ENCODE measurements at regions not wholly inside any gene's neighbourhood (a gene's known extent, or its start where the extent isn't known, plus 50 kb on each side); places are given as distances from the start of the nearest gene placed in this dataset.
"Not testable (repeated sequence)": the region's sequence is repeated elsewhere in the genome, so short reads cannot be mapped to it uniquely, and the experiment has no call there.

DNA sequence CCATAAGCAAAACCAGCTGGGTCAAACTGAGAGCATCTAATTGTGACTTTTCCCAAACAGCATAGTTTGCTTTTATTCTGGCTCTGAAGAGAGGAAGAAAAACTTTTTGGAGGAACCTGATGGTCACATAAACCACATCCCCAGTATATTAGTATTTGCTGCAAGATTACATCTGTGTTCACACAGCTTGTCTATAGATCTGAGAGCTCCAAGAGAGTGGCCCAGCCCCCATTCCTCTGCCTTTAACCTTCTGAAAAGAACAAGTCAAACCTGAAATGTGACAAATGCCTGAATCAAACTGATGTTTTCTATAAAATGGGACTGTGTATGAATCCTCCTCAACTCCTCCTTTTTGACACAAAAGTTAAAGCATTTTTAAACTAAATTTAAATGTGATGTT, 435.2 kb downstream of the ZNF479 start:
- not testable (repeated sequence) for DNase-seq; H3K9me3 ChIP-seq (replicated peaks); H3K36me3 ChIP-seq; H3K27me3 ChIP-seq; H3K4me1 ChIP-seq; H3K4me3 ChIP-seq; H3K27ac ChIP-seq

DNA sequence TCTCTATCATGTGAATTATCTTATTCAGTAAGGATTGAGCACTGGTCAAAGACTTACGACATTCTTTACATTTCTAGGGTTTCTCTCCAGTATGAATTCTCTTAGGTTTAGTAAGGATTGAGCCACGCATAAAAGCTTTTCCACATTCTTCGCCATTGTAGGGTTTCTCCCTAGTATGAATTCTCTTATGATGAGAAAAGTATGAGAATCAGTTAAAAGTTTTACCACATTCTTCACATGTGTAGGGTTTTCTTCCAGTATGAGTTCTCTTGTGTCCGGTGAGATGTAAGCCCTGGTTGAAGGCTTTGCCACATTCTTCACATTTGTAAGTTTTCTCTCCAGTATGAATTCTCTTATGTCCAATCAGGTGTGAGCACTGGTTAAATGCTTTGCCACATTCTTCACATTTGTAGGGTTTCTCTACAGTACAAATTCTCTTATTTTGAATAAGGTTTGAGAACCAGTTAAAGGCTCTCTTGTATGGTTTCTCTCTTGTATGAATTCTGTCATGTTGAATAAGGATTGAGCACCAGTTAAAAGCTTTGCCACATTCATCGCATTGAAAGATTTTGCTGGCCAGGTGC, 445.9 kb downstream of the ZNF479 start:
- Histone ChIP-seq H3K9me3 (replicated peaks) (peaks cover 19% of the 10 kb centered on the region), H3K4me3 (no peak overlapping the region), H3K27me3 (no peaks in the 10 kb centered on the region), H3K27ac (no peak overlapping the region), H3K4me1 (no peaks in the 10 kb centered on the region), H3K36me3 (no peaks in the 10 kb centered on the region)
- DNase-seq = no peak

DNA sequence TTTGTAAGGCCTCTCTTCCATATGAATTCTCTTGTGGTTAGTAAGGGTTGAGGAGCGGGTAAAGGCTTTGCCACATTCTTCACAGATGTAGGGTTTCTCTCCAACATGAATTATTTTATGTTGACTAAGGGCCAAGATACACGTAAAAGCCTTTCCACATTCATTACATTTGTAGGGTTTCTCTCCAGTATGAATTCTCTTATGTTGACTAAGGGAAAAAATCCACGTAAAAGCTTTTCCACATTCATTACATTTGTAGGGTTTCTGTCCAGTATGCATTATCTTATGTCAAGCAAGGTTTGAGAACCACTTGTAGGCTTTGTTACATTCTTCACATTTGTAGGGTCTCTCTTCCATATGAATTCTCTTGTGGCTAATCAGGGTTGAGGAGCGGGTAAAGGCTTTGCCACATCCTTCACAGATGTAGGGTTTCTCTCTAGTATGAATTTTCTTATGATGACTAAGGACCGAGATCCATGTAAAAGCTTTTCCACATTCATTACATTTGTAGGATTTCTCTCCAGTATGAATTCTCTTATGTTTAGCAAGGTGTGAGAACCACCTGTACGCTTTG, 493.0 kb downstream of the ZNF479 start:
- peaks cover 9% of the 10 kb centered on the region for H3K9me3 ChIP-seq (replicated peaks)
- no peak for DNase-seq
- H3K4me1 ChIP-seq = no peaks in the 10 kb centered on the region
- no peaks in the 10 kb centered on the region for H3K36me3 ChIP-seq
- H3K27me3 ChIP-seq = no peaks in the 10 kb centered on the region
- no peak overlapping the region for H3K4me3 ChIP-seq
- H3K27ac ChIP-seq = no peak overlapping the region

DNA sequence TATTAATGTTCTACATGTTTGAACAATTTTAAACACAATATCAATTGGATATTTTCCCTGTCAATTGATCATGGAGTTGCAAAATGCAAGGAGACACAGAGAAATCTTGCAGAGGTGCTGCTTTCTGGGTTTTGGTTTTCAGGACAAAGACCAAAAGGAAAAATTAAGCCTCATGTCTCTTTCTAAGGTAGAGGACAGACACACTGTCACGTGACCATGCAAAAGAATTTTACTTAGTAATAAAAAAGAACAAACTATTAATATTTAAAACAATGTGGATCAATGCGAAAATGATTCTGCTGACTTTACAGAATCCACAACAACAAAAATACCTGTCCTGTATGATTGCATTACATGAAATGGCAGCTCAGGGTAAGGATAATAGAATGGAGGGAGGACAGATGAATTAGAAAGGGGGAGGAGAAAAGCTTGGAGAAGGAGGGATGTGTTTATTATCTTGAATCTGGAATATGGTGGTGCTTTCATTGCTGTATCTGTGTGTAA, 493.7 kb upstream of the NUPR2 start:
- Histone ChIP-seq H3K27me3 (no peaks in the 10 kb centered on the region), H3K4me1 (no peaks in the 10 kb centered on the region), H3K9me3 (replicated peaks) (no peaks in the 10 kb centered on the region), H3K27ac (no peak overlapping the region), H3K4me3 (no peak overlapping the region), H3K36me3 (no peaks in the 10 kb centered on the region)
- DNase-seq = no peak

DNA sequence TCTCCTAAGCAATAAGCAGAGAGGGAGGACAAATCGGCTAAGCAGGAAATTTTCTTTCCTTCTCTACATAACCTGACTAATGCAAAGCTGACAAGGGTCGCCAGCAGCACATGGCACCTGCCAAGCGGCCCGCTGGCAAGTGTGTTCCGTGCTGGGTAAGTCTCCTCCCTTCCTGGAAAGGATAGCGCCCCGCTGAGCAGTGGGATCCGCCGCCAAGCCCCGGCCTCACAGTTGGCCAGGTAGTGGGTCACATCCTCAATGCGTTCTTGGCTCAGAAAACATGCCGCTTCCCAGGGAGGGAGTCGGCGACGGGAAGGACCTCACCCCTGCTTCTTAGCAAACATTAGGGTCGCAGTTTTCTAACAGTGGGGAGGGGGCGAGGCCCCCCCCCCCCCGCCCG, 488.9 kb upstream of the NUPR2 start:
- Histone ChIP-seq H3K27me3 (no peaks in the 10 kb centered on the region), H3K27ac (no peak overlapping the region), H3K36me3 (no peaks in the 10 kb centered on the region), H3K9me3 (replicated peaks) (no peaks in the 10 kb centered on the region; the same call in 1 of the 2 replicates), H3K4me1 (no peaks in the 10 kb centered on the region), H3K4me3 (no peak overlapping the region)
- DNase-seq = no peak

DNA sequence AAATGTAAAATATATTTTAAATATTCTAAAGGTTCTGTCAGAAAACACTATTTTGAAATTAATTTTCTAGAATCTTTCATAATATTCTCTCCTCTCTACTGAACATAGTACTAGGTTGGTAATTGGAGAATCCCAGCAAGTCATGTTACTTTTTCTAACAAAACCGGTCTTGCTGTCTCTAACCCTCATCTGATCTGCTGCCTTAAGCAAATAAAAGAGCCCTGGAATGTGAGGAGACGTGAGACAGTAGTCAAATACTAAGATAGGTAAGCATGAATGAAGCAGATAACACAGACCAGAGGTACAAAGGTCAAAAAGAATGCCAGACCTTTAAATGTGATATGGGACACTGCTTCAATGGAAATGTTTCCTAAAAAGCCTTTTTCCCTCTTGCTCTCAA, 462.4 kb upstream of the NUPR2 start:
- no peaks in the 10 kb centered on the region for H3K4me1 ChIP-seq
- H3K4me3 ChIP-seq = no peak overlapping the region
- no peak for DNase-seq
- no peaks in the 10 kb centered on the region for H3K36me3 ChIP-seq
- H3K27ac ChIP-seq = no peak overlapping the region
- no peaks in the 10 kb centered on the region for H3K27me3 ChIP-seq
- H3K9me3 ChIP-seq (replicated peaks) = no peaks in the 10 kb centered on the region

DNA sequence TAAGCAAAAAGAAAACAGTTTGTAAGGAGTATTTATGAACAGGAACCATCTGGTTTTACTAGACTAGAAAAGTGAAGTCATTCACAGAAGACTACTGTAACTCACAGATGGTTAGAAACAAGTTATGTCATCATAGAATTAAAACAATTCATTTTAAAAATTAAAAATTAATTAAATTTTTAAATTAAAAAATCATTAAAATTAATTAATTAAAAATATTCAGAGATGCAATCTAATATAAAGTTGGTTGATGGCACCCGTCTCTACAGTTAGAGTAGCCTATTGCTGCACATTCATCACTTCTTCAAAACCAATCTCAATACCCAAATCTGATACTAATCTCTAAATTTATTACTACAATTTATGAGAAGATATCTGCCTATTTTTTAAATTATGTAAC, 454.8 kb upstream of the NUPR2 start:
- no peak overlapping the region for H3K27ac ChIP-seq
- H3K27me3 ChIP-seq = no peaks in the 10 kb centered on the region
- no peaks in the 10 kb centered on the region for H3K9me3 ChIP-seq (replicated peaks)
- no peaks in the 10 kb centered on the region for H3K4me1 ChIP-seq
- H3K36me3 ChIP-seq = 0 out of 2 replicates have a peak, but pooled peaks cover 3% of the 10 kb centered on the region
- no peak for DNase-seq
- H3K4me3 ChIP-seq = no peak overlapping the region

DNA sequence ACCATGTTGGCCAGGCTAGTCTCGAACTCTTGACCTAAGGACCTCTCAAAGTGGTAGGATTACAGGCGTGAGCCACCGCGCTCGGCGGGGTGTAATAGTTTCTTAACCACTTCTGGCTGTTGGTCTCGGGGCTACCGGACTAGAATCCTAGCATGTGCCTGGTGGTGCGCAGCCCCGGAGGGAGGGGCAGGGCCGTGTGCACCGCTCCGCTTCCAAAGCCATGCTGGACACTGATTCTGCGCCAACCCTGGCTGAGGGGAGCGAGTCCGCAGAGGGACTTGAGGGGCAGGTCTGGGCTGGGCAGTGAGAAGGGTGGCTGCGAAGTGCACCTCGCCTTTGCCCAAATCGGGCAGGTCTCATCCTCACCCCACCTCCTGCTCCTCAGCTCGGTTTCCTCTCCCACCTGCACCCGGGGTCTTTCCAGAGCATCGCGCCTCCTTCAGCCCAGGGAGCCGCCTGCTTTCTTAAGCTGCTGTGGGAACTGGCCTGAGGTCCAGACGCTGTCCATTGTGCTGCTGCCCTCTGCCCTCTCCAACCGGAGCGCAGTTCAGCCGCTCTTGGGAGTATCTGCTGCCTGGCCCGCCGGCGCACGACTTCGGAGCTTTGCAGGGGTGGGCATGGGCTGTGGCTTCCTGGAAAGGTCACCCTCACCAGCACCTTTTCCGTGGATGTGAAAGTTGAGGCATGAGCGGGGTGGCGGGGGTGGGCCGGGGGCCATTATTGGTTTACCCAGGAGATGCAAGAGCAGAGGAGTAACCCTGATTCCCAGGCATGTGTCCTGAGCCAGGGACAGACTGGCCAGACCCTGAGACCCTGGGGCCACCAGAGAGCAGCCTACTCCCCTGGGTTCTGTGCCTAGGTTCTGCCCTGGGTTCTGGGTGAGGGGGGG, 422.6 kb upstream of the NUPR2 start:
- Histone ChIP-seq H3K9me3 (replicated peaks) (no peaks in the 10 kb centered on the region), H3K36me3 (no peaks in the 10 kb centered on the region), H3K4me3 (no peak overlapping the region), H3K4me1 (no peaks in the 10 kb centered on the region), H3K27me3 (no peaks in the 10 kb centered on the region), H3K27ac (no peak overlapping the region)
- DNase-seq = no peak

DNA sequence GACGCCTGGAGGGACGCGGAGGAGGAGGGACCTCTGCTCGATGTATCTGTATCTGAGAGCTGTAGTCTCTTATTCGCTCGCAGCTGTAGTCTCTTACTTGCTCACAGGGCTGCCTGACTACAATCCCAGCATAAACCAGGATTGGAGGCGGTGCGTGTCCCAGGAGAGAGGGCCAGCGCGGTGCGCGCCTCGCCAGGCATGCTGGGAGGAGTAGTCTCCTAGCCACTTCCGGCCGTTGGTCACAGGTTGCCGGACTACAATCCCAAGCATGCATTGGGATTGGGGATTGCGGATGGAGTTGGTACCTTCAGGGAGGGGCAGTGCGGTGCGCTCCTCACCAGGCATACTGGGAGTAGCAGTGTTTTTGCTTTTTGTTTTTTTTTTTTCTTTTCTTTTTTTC, 421.7 kb upstream of the NUPR2 start:
- no peak for DNase-seq
- H3K9me3 ChIP-seq (replicated peaks) = no peaks in the 10 kb centered on the region
- no peaks in the 10 kb centered on the region for H3K4me1 ChIP-seq
- no peak overlapping the region for H3K4me3 ChIP-seq
- H3K27me3 ChIP-seq = no peaks in the 10 kb centered on the region
- no peaks in the 10 kb centered on the region for H3K36me3 ChIP-seq
- no peak overlapping the region for H3K27ac ChIP-seq

DNA sequence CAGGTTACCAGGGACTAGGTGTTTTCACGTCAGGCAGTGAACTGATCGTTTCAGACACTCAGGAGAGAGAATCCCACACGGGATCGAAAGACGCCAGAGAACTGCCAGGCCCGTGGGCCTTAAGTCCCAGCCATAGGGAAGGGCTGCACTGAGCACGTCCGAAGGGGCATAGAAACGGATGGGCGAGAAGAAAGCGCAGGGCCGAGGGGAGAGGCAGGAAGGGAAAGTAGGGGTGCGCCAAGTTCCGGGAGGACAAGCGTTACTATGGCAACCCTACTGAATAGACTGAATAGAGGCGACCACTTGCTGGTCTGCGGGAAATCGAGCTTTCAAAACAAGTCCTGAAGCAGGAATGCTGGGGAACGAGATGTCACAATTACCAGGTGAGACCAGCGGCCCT, 421.3 kb upstream of the NUPR2 start:
- H3K27me3 ChIP-seq = no peaks in the 10 kb centered on the region
- no peaks in the 10 kb centered on the region for H3K36me3 ChIP-seq
- DNase-seq = no peak
- no peak overlapping the region for H3K27ac ChIP-seq
- no peaks in the 10 kb centered on the region for H3K4me1 ChIP-seq
- no peak overlapping the region for H3K4me3 ChIP-seq
- H3K9me3 ChIP-seq (replicated peaks) = no peaks in the 10 kb centered on the region

DNA sequence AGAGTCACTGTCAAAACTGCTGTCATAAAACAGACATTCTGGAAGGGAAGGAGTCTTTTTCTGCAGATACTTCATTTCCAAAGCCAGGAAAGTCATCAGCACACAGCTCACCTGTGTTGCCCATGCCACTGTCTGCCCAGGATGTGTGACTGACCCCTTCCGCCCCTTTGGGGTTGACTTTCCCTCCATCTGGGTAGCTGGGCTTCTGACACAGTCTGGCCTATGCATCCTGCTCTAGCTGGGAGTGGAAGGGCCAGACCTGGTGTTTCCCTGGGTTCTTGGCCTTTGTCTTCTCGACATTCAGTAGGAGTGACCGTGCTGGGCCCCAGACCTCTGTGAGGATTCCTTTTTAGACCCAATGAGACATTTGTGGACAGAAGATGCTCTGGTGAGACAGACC, 378.9 kb upstream of the NUPR2 start:
- no peaks in the 10 kb centered on the region for H3K9me3 ChIP-seq (replicated peaks)
- H3K27ac ChIP-seq = no peak overlapping the region
- no peaks in the 10 kb centered on the region for H3K36me3 ChIP-seq
- H3K4me3 ChIP-seq = no peak overlapping the region
- no peaks in the 10 kb centered on the region for H3K27me3 ChIP-seq
- no peaks in the 10 kb centered on the region for H3K4me1 ChIP-seq
- DNase-seq = no peak

DNA sequence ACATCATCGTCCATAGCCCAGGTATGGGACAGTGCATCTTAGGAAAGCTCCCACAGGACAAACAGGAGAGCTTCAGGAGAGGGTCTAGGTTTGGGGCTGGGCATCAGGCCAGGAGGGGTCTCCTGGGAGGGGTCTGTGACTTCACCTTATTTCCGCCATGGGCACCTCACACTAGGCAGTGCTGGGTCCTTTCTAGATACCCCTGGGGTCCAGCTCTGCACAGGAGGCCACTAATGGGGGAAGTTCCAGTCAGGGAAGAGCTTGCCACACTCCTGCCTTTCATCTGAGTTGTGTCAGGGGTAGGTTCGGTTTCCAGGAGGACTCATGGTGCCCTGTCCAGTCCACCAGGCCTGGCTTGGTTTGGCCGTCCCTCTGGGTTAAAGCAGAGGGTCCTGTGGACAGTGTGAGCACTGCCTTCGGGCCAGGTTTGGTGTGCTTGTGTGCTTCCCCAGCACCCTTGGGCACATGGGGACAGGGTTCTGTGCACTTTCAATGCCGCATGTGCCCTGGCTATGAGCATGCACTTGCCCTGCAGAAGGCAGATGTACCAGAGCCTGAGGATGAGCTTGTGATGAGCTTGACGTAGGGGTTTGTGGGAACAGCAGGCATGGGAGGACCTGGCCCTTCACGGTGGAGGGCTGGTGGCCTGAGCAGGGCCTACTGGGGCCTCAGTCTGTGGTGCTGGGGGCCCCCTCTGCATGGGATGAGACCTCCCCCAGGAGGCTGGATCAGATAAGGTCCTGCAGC, 377.7 kb upstream of the NUPR2 start:
- no peak for DNase-seq
- Histone ChIP-seq H3K9me3 (replicated peaks) (no peaks in the 10 kb centered on the region), H3K27ac (no peak overlapping the region), H3K36me3 (no peaks in the 10 kb centered on the region), H3K27me3 (no peaks in the 10 kb centered on the region), H3K4me1 (no peaks in the 10 kb centered on the region), H3K4me3 (no peak overlapping the region)

DNA sequence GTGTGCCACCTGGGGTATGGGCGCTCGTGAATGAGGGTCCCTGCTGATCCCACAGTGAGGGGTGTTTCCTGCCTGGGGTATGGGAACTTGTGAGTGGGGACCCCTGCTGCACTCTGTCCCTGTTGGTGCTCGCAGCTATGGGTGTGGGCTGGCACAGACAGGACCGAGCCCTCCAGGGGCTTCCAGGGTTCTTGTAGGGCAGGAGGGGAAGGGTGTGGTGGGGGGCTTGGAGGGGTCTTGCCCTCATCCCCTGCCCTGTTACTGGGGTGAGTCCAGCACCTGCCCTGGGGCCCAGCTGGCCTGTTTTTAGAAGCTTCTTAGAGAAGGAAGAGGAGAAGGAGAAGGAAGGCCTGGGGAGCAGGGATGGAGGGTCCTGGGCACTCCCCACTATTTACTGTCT, 377.0 kb upstream of the NUPR2 start:
- Histone ChIP-seq H3K27me3 (no peaks in the 10 kb centered on the region), H3K4me3 (no peak overlapping the region), H3K36me3 (no peaks in the 10 kb centered on the region), H3K27ac (no peak overlapping the region), H3K9me3 (replicated peaks) (no peaks in the 10 kb centered on the region), H3K4me1 (no peaks in the 10 kb centered on the region)
- DNase-seq = no peak

DNA sequence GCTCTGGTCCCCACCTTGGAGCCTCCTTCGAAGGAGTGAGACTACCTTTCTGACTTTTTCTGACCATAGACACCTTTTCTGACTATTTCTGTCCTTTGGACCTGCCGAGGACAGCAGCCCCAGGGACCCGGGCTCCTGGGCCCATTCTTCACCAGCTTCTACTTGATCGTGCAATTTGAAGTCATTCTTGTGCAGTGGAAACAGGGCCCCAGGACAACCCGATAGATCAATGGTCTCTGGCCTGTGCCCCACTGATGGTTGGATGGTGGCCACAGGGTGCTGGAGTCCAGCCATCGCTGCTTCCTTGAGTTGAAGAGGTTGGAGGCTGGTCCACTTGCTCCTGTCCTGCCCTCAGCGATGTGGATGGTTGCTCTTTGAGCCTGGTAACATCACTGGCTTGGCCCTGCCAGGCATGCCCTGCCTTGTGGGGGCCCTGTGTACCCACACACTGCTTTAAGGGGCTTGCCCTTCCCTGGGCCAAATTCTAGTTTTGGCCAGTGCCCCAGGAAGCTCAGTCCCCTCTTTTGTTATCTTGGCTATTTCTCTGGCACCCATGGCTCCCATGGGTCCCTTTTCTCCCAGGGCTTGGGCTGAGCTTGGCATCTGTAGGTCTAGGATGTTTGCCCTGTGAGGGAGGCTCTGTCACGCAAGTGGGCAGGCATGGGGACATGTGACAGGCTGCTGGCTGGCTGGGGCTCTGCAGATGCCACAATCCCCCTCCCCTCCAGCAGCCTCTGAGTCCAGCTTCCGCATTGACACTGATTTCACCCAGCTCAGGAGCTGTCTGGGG, 375.6 kb upstream of the NUPR2 start:
- Histone ChIP-seq H3K27me3 (no peaks in the 10 kb centered on the region), H3K27ac (no peak overlapping the region), H3K4me3 (no peak overlapping the region), H3K4me1 (no peaks in the 10 kb centered on the region), H3K9me3 (replicated peaks) (no peaks in the 10 kb centered on the region; the same call in 1 of the 2 replicates), H3K36me3 (no peaks in the 10 kb centered on the region)
- no peak for DNase-seq

Data from SJCRH30 (cell line).